A549 (cell line): ENCODE measurements at regions not wholly inside any gene's neighbourhood (a gene's known extent, or its start where the extent isn't known, plus 50 kb on each side); places are given as distances from the start of the nearest gene placed in this dataset.

ENCODE experiments used
- POLR2A ChIP-seq: IDR thresholded peaks from 2 replicates; pipeline ENCODE4 v1.6.1; 2012; ENCODE audit warnings: mild to moderate bottlenecking, low read length
- RCOR1 ChIP-seq: fragments of 150-350 bp; IDR thresholded peaks from 2 replicates; pipeline ENCODE4 v1.6.1; 2014; ENCODE audit warnings: antibody characterized with exemption, low read length, low read depth
- TF ChIP-seq, protein P1 (sequence below): fragments of 150-350 bp; IDR thresholded peaks from 2 replicates; pipeline ENCODE4 v1.6.1; 2014; ENCODE audit warnings: low read depth, mild to moderate bottlenecking, low read length
- TF ChIP-seq, protein P2 (sequence below): fragments of 200-600 bp; sonication (generic); IDR thresholded peaks from 2 replicates; pipeline ENCODE4 v1.6.1; 2016; ENCODE audit warnings: antibody characterized with exemption, mild to moderate bottlenecking, moderate library complexity

DNA sequence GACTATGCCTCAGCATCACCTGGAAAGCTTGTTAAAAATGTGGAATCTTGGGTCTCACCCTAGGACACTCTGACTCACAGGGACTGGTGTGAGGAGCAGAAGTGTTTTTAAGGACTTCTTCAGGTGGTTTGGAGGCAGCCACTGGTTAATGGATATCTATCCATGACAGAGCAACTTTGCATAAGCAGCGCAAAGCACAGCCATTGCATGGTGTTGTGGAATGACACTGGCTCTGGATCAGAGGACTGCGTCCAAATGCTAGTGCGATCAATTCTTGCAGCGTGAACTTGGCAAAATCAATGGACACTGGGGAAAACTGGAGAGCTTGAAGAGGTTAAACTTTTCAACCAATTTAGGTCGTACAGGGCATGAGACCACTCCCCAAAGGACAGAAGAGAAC lies 116.8 kb upstream of the FAM78B start:
- TF ChIP-seq, protein P1, sequence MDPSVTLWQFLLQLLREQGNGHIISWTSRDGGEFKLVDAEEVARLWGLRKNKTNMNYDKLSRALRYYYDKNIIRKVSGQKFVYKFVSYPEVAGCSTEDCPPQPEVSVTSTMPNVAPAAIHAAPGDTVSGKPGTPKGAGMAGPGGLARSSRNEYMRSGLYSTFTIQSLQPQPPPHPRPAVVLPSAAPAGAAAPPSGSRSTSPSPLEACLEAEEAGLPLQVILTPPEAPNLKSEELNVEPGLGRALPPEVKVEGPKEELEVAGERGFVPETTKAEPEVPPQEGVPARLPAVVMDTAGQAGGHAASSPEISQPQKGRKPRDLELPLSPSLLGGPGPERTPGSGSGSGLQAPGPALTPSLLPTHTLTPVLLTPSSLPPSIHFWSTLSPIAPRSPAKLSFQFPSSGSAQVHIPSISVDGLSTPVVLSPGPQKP: no peak
- TF ChIP-seq RCOR1: no peak
- TF ChIP-seq, protein P2, sequence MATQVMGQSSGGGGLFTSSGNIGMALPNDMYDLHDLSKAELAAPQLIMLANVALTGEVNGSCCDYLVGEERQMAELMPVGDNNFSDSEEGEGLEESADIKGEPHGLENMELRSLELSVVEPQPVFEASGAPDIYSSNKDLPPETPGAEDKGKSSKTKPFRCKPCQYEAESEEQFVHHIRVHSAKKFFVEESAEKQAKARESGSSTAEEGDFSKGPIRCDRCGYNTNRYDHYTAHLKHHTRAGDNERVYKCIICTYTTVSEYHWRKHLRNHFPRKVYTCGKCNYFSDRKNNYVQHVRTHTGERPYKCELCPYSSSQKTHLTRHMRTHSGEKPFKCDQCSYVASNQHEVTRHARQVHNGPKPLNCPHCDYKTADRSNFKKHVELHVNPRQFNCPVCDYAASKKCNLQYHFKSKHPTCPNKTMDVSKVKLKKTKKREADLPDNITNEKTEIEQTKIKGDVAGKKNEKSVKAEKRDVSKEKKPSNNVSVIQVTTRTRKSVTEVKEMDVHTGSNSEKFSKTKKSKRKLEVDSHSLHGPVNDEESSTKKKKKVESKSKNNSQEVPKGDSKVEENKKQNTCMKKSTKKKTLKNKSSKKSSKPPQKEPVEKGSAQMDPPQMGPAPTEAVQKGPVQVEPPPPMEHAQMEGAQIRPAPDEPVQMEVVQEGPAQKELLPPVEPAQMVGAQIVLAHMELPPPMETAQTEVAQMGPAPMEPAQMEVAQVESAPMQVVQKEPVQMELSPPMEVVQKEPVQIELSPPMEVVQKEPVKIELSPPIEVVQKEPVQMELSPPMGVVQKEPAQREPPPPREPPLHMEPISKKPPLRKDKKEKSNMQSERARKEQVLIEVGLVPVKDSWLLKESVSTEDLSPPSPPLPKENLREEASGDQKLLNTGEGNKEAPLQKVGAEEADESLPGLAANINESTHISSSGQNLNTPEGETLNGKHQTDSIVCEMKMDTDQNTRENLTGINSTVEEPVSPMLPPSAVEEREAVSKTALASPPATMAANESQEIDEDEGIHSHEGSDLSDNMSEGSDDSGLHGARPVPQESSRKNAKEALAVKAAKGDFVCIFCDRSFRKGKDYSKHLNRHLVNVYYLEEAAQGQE: no peak
- no peak for TF ChIP-seq POLR2A
